ENCODE measurements at regions not wholly inside any gene's neighbourhood (a gene's known extent, or its start where the extent isn't known, plus 50 kb on each side); places are given as distances from the start of the nearest gene placed in this dataset.

DNA sequence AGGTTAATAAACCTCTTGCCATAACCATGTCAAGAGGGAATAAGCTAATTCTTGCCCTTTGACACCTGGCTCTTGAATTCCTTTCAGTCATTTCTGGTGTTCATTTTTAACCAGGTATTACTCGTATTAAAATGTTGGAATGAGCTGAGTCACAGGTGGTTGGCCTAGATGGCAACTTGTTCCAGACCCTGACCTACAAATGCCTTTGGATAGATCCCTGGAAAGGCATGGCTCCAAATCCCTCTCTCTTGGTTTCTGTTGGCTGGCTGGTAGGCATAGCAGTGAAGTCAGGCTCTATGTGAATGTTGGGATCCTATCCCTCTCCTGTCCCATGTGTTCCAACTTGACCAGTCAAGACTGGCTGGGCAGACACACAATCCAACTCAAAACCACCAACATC is 277.1 kb upstream of the PROK2 start:
- in situ Hi-C loops (cut with MboI; ENCODE audit: low pct_ligation_motif_present in 1 of 4, low pct_unique_long_range_greater_than_20kb in 1 of 4, low sequenced_read_pairs in 3 of 4) (no loop called here), intact Hi-C loops (cut with DNase I; ENCODE audit: low total_unique reads) (no loop called here)
- DNase-seq, result no peak
- H3K9me3 ChIP-seq, result no peaks in the 10 kb centered on the region
- no peak overlapping the region for H3K27ac ChIP-seq
- H3K4me3 ChIP-seq, result no peak overlapping the region
- H3K27me3 ChIP-seq, result no peaks in the 10 kb centered on the region
- WGBS, 2 donors (ENCODE audit: low coverage in 1 of 2), result 75 to 95% methylated on average over 1 of the region's 1 CpG
- no peaks in the 10 kb centered on the region for H3K36me3 ChIP-seq
- no peaks in the 10 kb centered on the region for H3K4me1 ChIP-seq
- TF ChIP-seq POLR2A (IDR thresholded peaks at IDR 0.05), result no peak
- no peak for TF ChIP-seq POLR2AphosphoS5 (IDR thresholded peaks at IDR 0.05)
- no peak for TF ChIP-seq EP300 (IDR thresholded peaks at IDR 0.05; ENCODE audit: low read depth)
- TF ChIP-seq, protein P1, sequence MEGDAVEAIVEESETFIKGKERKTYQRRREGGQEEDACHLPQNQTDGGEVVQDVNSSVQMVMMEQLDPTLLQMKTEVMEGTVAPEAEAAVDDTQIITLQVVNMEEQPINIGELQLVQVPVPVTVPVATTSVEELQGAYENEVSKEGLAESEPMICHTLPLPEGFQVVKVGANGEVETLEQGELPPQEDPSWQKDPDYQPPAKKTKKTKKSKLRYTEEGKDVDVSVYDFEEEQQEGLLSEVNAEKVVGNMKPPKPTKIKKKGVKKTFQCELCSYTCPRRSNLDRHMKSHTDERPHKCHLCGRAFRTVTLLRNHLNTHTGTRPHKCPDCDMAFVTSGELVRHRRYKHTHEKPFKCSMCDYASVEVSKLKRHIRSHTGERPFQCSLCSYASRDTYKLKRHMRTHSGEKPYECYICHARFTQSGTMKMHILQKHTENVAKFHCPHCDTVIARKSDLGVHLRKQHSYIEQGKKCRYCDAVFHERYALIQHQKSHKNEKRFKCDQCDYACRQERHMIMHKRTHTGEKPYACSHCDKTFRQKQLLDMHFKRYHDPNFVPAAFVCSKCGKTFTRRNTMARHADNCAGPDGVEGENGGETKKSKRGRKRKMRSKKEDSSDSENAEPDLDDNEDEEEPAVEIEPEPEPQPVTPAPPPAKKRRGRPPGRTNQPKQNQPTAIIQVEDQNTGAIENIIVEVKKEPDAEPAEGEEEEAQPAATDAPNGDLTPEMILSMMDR (IDR thresholded peaks at IDR 0.05), result no peak

DNA sequence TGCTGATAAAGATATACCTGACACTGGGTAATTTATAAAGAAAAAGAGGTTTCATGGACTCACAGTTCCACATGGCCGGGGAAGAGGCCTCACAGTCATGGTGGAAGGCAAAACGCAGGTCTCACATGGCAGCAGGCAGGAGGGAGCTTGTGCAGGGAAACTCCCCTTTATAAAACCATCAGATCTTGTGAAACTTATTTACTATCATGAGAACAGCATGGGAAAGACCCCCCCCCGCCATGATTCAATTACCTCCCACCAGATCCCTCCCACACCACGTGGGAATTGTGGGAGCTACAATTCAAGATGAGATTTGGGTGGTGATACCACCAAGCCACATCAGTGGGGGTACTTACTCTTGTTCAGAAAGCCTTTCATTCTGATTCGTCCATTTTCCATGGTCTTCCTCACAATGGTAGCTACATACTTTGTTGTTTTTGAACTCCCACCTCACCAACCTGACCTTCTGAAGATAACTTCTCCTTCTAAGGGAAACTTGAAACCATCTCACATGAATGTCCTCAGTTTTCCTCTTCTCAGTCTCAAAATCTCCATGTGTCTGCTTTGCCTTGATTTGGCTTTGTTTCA is 275.6 kb upstream of the PROK2 start:
- 68% methylated on average over 5 of the region's 5 CpGs; no CpG with 5 or more reads in 1 of the 2 donors for WGBS, 2 donors (ENCODE audit: low coverage in 1 of 2)
- no peaks in the 10 kb centered on the region for H3K27me3 ChIP-seq
- TF ChIP-seq, protein P1 (IDR thresholded peaks at IDR 0.05), result no peak
- no peak for TF ChIP-seq POLR2AphosphoS5 (IDR thresholded peaks at IDR 0.05)
- TF ChIP-seq EP300 (IDR thresholded peaks at IDR 0.05; ENCODE audit: low read depth), result no peak
- TF ChIP-seq POLR2A (IDR thresholded peaks at IDR 0.05), result no peak
- in situ Hi-C loops (cut with MboI; ENCODE audit: low pct_ligation_motif_present in 1 of 4, low pct_unique_long_range_greater_than_20kb in 1 of 4, low sequenced_read_pairs in 3 of 4) (no loop called here), intact Hi-C loops (cut with DNase I; ENCODE audit: low total_unique reads) (no loop called here)
- H3K4me3 ChIP-seq, result no peak overlapping the region
- H3K27ac ChIP-seq, result no peak overlapping the region
- H3K4me1 ChIP-seq, result no peaks in the 10 kb centered on the region
- H3K9me3 ChIP-seq, result no peaks in the 10 kb centered on the region
- H3K36me3 ChIP-seq, result no peaks in the 10 kb centered on the region
- DNase-seq, result no peak

DNA sequence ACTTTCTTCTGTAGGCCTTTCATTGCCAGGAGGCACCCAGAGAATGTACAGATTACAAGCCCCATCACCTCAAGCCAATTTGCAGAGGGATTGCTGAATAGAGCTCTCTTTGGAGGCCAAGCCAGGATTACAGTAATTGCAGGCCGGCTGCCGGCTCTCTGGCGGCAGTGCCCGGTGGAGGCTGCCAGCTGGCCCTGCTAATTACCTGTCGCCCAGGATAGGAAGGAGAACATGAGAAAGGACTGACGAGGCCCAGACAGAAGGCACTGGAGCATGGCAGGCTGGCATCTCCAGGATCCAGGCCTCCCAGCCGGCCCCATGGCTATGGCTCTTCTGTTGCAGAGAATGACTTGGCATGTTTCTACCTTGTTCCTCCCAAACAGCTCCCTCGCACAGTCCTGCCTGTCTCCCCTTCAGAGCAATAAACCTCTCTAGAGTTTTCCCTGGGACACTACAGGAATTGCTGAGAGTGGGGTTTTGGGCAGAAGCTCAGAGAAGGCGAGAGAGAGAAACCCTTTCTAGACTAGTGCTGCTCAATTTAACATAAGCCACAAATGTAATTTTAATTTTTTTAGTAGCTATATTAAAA is 273.6 kb upstream of the PROK2 start:
- no peak for DNase-seq
- no peak for TF ChIP-seq POLR2AphosphoS5 (IDR thresholded peaks at IDR 0.05)
- TF ChIP-seq POLR2A (IDR thresholded peaks at IDR 0.05), result no peak
- no peak for TF ChIP-seq EP300 (IDR thresholded peaks at IDR 0.05; ENCODE audit: low read depth)
- TF ChIP-seq, protein P1 (IDR thresholded peaks at IDR 0.05), result no peak
- Histone ChIP-seq H3K4me1 (no peaks in the 10 kb centered on the region), H3K4me3 (no peak overlapping the region), H3K36me3 (no peaks in the 10 kb centered on the region), H3K9me3 (no peaks in the 10 kb centered on the region), H3K27me3 (no peaks in the 10 kb centered on the region), H3K27ac (no peak overlapping the region)
- intact Hi-C loops (cut with DNase I; ENCODE audit: low total_unique reads) (no loop called here), in situ Hi-C loops (cut with MboI; ENCODE audit: low pct_ligation_motif_present in 1 of 4, low pct_unique_long_range_greater_than_20kb in 1 of 4, low sequenced_read_pairs in 3 of 4) (no loop called here)
- WGBS, 2 donors (ENCODE audit: low coverage in 1 of 2), result 69% methylated on average over 9 of the region's 9 CpGs; no CpG with 5 or more reads in 1 of the 2 donors

DNA sequence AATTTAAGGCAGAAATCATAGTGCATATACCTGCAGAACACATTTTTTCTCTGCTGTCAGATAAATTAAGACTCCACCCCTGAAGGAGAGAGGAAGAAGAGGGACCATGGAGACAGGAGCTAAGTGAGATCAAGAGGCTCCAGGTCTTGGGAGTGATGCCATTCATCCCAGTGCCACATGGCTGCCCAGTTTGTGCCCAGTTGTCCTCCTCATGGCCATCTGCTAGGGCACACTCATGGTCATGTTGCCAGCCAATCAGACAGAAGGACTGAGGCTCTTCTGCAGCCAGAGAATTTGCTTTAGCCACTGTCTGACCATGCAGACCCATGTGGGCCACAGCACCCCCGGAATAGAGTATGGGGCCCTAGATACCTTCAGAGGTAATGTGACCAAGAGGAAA is 270.5 kb upstream of the PROK2 start:
- 91% methylated on average over 1 of the region's 1 CpG; no CpG with 5 or more reads in 1 of the 2 donors for WGBS, 2 donors (ENCODE audit: low coverage in 1 of 2)
- intact Hi-C loops (cut with DNase I; ENCODE audit: low total_unique reads) (no loop called here), in situ Hi-C loops (cut with MboI; ENCODE audit: low pct_ligation_motif_present in 1 of 4, low pct_unique_long_range_greater_than_20kb in 1 of 4, low sequenced_read_pairs in 3 of 4) (no loop called here)
- Histone ChIP-seq H3K4me3 (no peak overlapping the region), H3K9me3 (no peaks in the 10 kb centered on the region), H3K36me3 (no peaks in the 10 kb centered on the region), H3K4me1 (no peaks in the 10 kb centered on the region), H3K27me3 (no peaks in the 10 kb centered on the region), H3K27ac (no peak overlapping the region)
- DNase-seq, result no peak
- TF ChIP-seq EP300 (IDR thresholded peaks at IDR 0.05; ENCODE audit: low read depth), result no peak
- TF ChIP-seq, protein P1 (IDR thresholded peaks at IDR 0.05), result no peak
- no peak for TF ChIP-seq POLR2AphosphoS5 (IDR thresholded peaks at IDR 0.05)
- no peak for TF ChIP-seq POLR2A (IDR thresholded peaks at IDR 0.05)

All from transverse colon (tissue), 4 donors.